Prostate gland (tissue), 2 donors: ENCODE measurements at regions not wholly inside any gene's neighbourhood (a gene's known extent, or its start where the extent isn't known, plus 50 kb on each side); places are given as distances from the start of the nearest gene placed in this dataset.

ENCODE experiments used
- DNase-seq: peaks from one replicate; pipeline ENCODE4 v3.0.0-alpha.2; 2019; ENCODE audit warnings: low spot score
- H3K27ac ChIP-seq, 2 donors: fragments of 200-600 bp; sonication (generic); 2 replicates each; pipeline ENCODE4 v1.5.1; 2017 to 2019
- H3K27me3 ChIP-seq: fragments of 200-600 bp; sonication (generic); replicated peaks from 2 replicates; pipeline ENCODE4 v1.5.1; 2019; ENCODE audit not compliant: insufficient read depth
- H3K36me3 ChIP-seq, 2 donors: fragments of 200-600 bp; sonication (generic); 1 replicate in 1 of 2; 2 replicates in 1 of 2; pipeline versions ENCODE4 v1.5.1 to v1.8.1; 2017 to 2019
- H3K4me1 ChIP-seq: fragments of 200-600 bp; sonication (generic); replicated peaks from 2 replicates; pipeline ENCODE4 v1.5.1; 2019
- H3K4me3 ChIP-seq, 2 donors: fragments of 200-600 bp; sonication (generic); 2 replicates each; pipeline ENCODE4 v1.5.1; 2017 to 2019
- H3K9me3 ChIP-seq: fragments of 200-600 bp; sonication (generic); 2 replicates; pipeline ENCODE4 v1.5.1; 2017
- POLR2A ChIP-seq: fragments of 450-650 bp; IDR thresholded peaks from one replicate; pipeline ENCODE4 v1.6.1; 2016; ENCODE audit warnings: antibody characterized with exemption, mild to moderate bottlenecking
- POLR2AphosphoS5 ChIP-seq: sonication (generic); formaldehyde crosslinking; IDR thresholded peaks from one replicate; pipeline ENCODE4 v1.6.1; 2017; ENCODE audit warnings: antibody characterized with exemption
- WGBS: methylation state at CpG from one replicate; pipeline ENCODE4 v1.1.5; 2018; 5-methylcytosine and 5-hydroxymethylcytosine counted together
- intact Hi-C: fragments of 100-400 bp; cut with DNase I; formaldehyde crosslinking; loops from one replicate; pipeline ENCODE4 v1.14.2; 2022
- small RNA-seq, 2 donors: library from RNA; depleted of rRNA; stranded (forward); fragments of <200 nt; gene quantifications; one replicate each; pipeline ENCODE3, GENCODE V24; 2016
- TF ChIP-seq, protein P1 (sequence below), 4 experiments: fragments of 200-600 bp in 2 of 4; fragments of 450-650 bp in 2 of 4; sonication (generic) in 2 of 4; IDR thresholded peaks; 1 replicate in 3 of 4; 2 replicates in 1 of 4; pipeline ENCODE4 v1.5.1; 2016 to 2019; ENCODE audit warnings: antibody characterized with exemption in 4 of 4, mild to moderate bottlenecking in 2 of 4, moderate library complexity in 2 of 4

DNA sequence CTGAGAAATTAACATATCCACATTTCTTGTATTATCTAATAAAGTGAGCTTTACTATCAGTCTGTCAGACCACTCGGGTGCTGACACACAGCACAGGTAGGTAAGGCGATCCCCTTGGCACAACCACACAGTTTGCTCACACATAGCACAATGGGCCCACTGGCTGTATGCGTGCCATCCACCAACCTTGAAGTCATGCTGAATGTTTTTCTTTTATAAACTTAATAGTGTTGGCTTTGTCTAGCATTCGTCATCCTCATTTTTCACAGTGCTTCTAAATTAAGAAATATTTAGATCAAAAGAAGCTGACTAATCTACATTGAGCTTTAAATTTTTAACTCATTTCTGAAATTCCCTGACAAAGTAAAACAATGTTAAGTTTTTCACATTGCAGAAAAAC, 50.0 kb upstream of the PAPOLG start:
- Histone ChIP-seq H3K36me3 (no peaks in the 10 kb centered on the region), H3K27me3 (no peaks in the 10 kb centered on the region), H3K4me3 (no peak overlapping the region), H3K27ac (no peak overlapping the region), H3K4me1 (no peaks in the 10 kb centered on the region), H3K9me3 (no peaks in the 10 kb centered on the region)
- no peak for DNase-seq
- intact Hi-C loops, result loop anchor here (5.0 kb wide), 1 partner anchor 291 kb away; no protein-coding TSS in a partner anchor
- 40% methylated on average over 4 of the region's 4 CpGs for WGBS
- TF ChIP-seq POLR2A (no peak), POLR2AphosphoS5 (no peak)
- TF ChIP-seq, protein P1, sequence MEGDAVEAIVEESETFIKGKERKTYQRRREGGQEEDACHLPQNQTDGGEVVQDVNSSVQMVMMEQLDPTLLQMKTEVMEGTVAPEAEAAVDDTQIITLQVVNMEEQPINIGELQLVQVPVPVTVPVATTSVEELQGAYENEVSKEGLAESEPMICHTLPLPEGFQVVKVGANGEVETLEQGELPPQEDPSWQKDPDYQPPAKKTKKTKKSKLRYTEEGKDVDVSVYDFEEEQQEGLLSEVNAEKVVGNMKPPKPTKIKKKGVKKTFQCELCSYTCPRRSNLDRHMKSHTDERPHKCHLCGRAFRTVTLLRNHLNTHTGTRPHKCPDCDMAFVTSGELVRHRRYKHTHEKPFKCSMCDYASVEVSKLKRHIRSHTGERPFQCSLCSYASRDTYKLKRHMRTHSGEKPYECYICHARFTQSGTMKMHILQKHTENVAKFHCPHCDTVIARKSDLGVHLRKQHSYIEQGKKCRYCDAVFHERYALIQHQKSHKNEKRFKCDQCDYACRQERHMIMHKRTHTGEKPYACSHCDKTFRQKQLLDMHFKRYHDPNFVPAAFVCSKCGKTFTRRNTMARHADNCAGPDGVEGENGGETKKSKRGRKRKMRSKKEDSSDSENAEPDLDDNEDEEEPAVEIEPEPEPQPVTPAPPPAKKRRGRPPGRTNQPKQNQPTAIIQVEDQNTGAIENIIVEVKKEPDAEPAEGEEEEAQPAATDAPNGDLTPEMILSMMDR (IDR thresholded peaks at IDR 0.05), result no peak

Small RNA genes in the stretch of these regions (small RNA-seq; reads per million reads assigned to genes)
- 0 reads per million in 2 donors for gene RN7SL361P
